Endothelial cell of hepatic sinusoid (primary cell): ENCODE measurements at regions not wholly inside any gene's neighbourhood (a gene's known extent, or its start where the extent isn't known, plus 50 kb on each side); places are given as distances from the start of the nearest gene placed in this dataset.
"Not testable (repeated sequence)": the region's sequence is repeated elsewhere in the genome, so short reads cannot be mapped to it uniquely, and the experiment has no call there.

Experiments
- in situ Hi-C: cut with HindIII; loops from 2 replicates; pipeline ENCODE4 v1.10.0; 2017; ENCODE audit warnings: low sequenced_read_pairs

GRCh38 chr6:27049863-27050781 is 197.4 kb upstream of the PRSS16 start:
- in situ Hi-C loops, result no loop called here

GRCh38 chr6:27052082-27052730 is 195.3 kb upstream of the PRSS16 start:
- in situ Hi-C loops, result not testable (repeated sequence)

- in situ Hi-C loops, result no loop called here
Observed at GRCh38 chr6:27052731-27053082, 194.8 kb upstream of the PRSS16 start.

GRCh38 chr6:27053738-27054137 is 193.8 kb upstream of the PRSS16 start:
- in situ Hi-C loops, result no loop called here

- in situ Hi-C loops, result no loop called here
Observed at GRCh38 chr6:27056615-27057014, 190.9 kb upstream of the PRSS16 start.

GRCh38 chr6:27059621-27060425 is 187.7 kb upstream of the PRSS16 start:
- in situ Hi-C loops, result no loop called here

GRCh38 chr6:27061235-27061993 is 186.1 kb upstream of the PRSS16 start:
- in situ Hi-C loops, result no loop called here

- in situ Hi-C loops, result no loop called here
Observed at GRCh38 chr6:27062755-27063154, 184.7 kb upstream of the PRSS16 start.

- in situ Hi-C loops, result no loop called here
Observed at GRCh38 chr6:27065183-27065582, 182.3 kb upstream of the PRSS16 start.

GRCh38 chr6:27066381-27066780 is 181.1 kb upstream of the PRSS16 start:
- in situ Hi-C loops, result no loop called here

- in situ Hi-C loops, result no loop called here
Observed at GRCh38 chr6:27066802-27067201, 180.7 kb upstream of the PRSS16 start.

GRCh38 chr6:27073441-27073840 is 174.1 kb upstream of the PRSS16 start:
- in situ Hi-C loops, result no loop called here

- in situ Hi-C loops, result no loop called here
Observed at GRCh38 chr6:27076116-27076515, 171.4 kb upstream of the PRSS16 start.

GRCh38 chr6:27078734-27079357 is 168.7 kb upstream of the PRSS16 start:
- in situ Hi-C loops, result no loop called here

- in situ Hi-C loops, result no loop called here
Observed at GRCh38 chr6:27081188-27081587, 166.3 kb upstream of the PRSS16 start.

- in situ Hi-C loops, result no loop called here
Observed at GRCh38 chr6:27081931-27082330, 165.6 kb upstream of the PRSS16 start.

GRCh38 chr6:27088068-27088467 is 159.4 kb upstream of the PRSS16 start:
- in situ Hi-C loops, result no loop called here

- in situ Hi-C loops, result no loop called here
Observed at GRCh38 chr6:27091661-27092315, 155.7 kb upstream of the PRSS16 start.

GRCh38 chr6:27092316-27092692 is 155.2 kb upstream of the PRSS16 start:
- in situ Hi-C loops, result no loop called here

GRCh38 chr6:27095914-27096313 is 151.6 kb upstream of the PRSS16 start:
- in situ Hi-C loops, result no loop called here
